ENCODE measurements at regions not wholly inside any gene's neighbourhood (a gene's known extent, or its start where the extent isn't known, plus 50 kb on each side); places are given as distances from the start of the nearest gene placed in this dataset.

DNA sequence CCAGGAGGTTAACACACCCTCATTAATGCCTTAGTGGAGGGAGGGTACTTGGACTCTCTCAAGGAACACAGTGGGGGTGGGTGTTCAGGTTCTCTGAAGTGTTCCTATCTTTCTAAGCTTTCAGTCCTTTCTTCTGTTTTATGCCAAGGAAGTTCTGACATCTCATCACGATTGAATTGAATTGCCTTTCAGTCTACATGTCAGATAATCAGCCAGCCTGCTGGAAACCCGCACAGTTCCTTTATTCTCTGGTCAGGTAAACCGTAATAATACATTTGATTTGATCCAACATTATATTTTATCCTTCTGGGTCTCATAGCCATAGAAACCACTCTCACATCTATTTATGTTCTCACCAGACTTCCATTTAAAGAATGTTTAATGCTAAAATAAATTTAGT is 339.0 kb downstream of the RWDD3 start:
- H3K4me3 Mint-ChIP-seq = no peak overlapping the region
- no peaks in the 10 kb centered on the region for H3K4me1 Mint-ChIP-seq
- no peaks in the 10 kb centered on the region for H3K27me3 ChIP-seq (ENCODE audit: insufficient read depth, low read length, poor library complexity, severe bottlenecking)
- peaks cover 0 to 1% of the 10 kb centered on the region in 2 donors for H3K27me3 Mint-ChIP-seq
- no peak overlapping the region for H3K27ac ChIP-seq (ENCODE audit: low read depth, low read length)
- H3K36me3 ChIP-seq (ENCODE audit: insufficient read depth, low read length) = no peaks in the 10 kb centered on the region
- no peaks in the 10 kb centered on the region for H3K36me3 Mint-ChIP-seq
- no peak overlapping the region for H3K27ac Mint-ChIP-seq
- DNase-seq = no peak
- H3K9me3 Mint-ChIP-seq = peaks cover 0 to 22% (median 7%) of the 10 kb centered on the region in 5 donors
- no peaks in the 10 kb centered on the region for H3K4me1 ChIP-seq (ENCODE audit: insufficient read depth, low read length)
- POLR2A ChIA-PET = no interaction called here
- H3K9me3 ChIP-seq (ENCODE audit: low read length) = no peaks in the 10 kb centered on the region
- no peak overlapping the region for H3K4me3 ChIP-seq (ENCODE audit: low read length)
- CTCF ChIA-PET = no interaction called here

DNA sequence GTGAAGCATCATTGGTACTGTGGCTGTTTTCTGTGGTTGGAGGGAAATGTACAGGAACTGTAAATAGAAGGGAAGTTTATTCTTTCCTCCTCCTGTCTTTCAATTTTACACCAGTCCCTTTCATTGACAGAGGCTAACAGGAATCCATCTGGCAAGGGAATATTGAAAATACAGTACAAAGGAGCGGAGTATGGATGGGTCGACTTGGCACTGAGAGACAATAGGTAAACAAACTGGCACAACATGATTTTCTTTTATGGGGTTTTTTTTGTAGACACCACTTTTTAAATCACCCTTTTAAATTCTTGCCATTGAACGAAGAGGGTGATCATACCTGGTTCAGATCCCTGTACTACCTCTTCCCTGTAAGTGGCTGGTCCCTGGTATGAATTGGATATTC is 341.3 kb downstream of the RWDD3 start:
- CTCF ChIA-PET = no interaction called here
- Histone ChIP-seq H3K4me3 (ENCODE audit: low read length) (no peak overlapping the region), H3K9me3 (ENCODE audit: low read length) (no peaks in the 10 kb centered on the region), H3K36me3 (ENCODE audit: insufficient read depth, low read length) (no peaks in the 10 kb centered on the region), H3K4me1 (ENCODE audit: insufficient read depth, low read length) (no peaks in the 10 kb centered on the region), H3K27me3 (ENCODE audit: insufficient read depth, low read length, poor library complexity, severe bottlenecking) (no peaks in the 10 kb centered on the region), H3K27ac (ENCODE audit: low read depth, low read length) (no peak overlapping the region)
- Mint-ChIP-seq H3K4me3 (no peak overlapping the region), H3K9me3 (peaks cover 0 to 22% (median 7%) of the 10 kb centered on the region in 5 donors), H3K27ac (no peak overlapping the region), H3K36me3 (no peaks in the 10 kb centered on the region), H3K4me1 (no peaks in the 10 kb centered on the region), H3K27me3 (peaks cover 0 to 1% of the 10 kb centered on the region in 2 donors)
- POLR2A ChIA-PET = no interaction called here
- no peak for DNase-seq

DNA sequence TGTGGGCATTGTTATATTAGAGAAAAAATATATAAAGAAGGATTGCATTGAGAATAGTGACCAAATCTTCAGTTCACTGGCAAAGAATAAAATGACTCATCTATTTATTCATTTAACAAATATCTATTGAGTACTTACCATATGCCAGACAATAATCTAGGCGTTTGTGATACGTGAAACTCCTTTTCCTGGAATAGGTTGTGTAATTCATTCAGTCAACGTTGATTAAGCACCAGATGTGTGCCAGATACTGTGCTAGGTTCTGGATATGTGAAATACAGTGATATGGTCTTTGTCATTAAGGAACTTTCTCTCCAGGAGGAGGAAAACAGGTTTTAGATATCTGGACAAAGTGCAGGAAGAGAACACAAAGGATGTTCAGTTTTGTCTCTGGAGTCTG is 344.5 kb downstream of the RWDD3 start:
- ChIA-PET POLR2A (no interaction called here), CTCF (no interaction called here)
- Histone ChIP-seq H3K4me1 (ENCODE audit: insufficient read depth, low read length) (no peaks in the 10 kb centered on the region), H3K36me3 (ENCODE audit: insufficient read depth, low read length) (no peaks in the 10 kb centered on the region), H3K9me3 (ENCODE audit: low read length) (no peaks in the 10 kb centered on the region), H3K27me3 (ENCODE audit: insufficient read depth, low read length, poor library complexity, severe bottlenecking) (no peaks in the 10 kb centered on the region), H3K4me3 (ENCODE audit: low read length) (no peak overlapping the region), H3K27ac (ENCODE audit: low read depth, low read length) (no peak overlapping the region)
- no peak overlapping the region for H3K4me3 Mint-ChIP-seq
- peaks cover 0 to 18% (median 3%) of the 10 kb centered on the region in 5 donors for H3K9me3 Mint-ChIP-seq
- DNase-seq = no peak
- H3K27ac Mint-ChIP-seq = no peak overlapping the region
- no peaks in the 10 kb centered on the region for H3K27me3 Mint-ChIP-seq
- H3K4me1 Mint-ChIP-seq = no peaks in the 10 kb centered on the region
- H3K36me3 Mint-ChIP-seq = no peaks in the 10 kb centered on the region

DNA sequence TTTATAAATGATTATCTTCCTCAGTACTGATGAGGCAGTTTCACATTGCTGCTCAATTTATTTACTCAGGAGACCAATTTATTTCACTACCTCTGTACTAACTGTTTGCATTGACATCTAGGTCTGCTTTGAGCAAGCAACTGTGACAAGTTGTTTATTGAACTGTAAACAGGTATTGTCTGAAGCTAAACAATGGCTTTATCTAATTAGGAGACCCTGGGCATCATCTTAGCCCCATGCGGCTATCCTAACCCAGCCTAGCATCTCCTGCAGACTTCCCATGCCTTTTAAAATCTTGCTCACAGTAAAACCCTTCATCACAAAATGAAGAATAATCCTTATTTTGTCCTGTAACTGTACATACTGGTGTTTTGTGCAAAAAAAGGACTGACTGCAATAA is 348.2 kb downstream of the RWDD3 start:
- H3K4me1 ChIP-seq (ENCODE audit: insufficient read depth, low read length) = no peaks in the 10 kb centered on the region
- H3K27me3 ChIP-seq (ENCODE audit: insufficient read depth, low read length, poor library complexity, severe bottlenecking) = no peaks in the 10 kb centered on the region
- H3K9me3 Mint-ChIP-seq = peaks cover 0 to 8% (median 0%) of the 10 kb centered on the region in 5 donors
- H3K36me3 ChIP-seq (ENCODE audit: insufficient read depth, low read length) = no peaks in the 10 kb centered on the region
- POLR2A ChIA-PET = no interaction called here
- H3K4me3 ChIP-seq (ENCODE audit: low read length) = no peak overlapping the region
- CTCF ChIA-PET = no interaction called here
- H3K27me3 Mint-ChIP-seq = no peaks in the 10 kb centered on the region
- no peak overlapping the region for H3K27ac ChIP-seq (ENCODE audit: low read depth, low read length)
- no peak for DNase-seq
- H3K4me3 Mint-ChIP-seq = no peak overlapping the region
- no peaks in the 10 kb centered on the region for H3K36me3 Mint-ChIP-seq
- no peaks in the 10 kb centered on the region for H3K4me1 Mint-ChIP-seq
- H3K27ac Mint-ChIP-seq = no peak overlapping the region
- H3K9me3 ChIP-seq (ENCODE audit: low read length) = no peaks in the 10 kb centered on the region

DNA sequence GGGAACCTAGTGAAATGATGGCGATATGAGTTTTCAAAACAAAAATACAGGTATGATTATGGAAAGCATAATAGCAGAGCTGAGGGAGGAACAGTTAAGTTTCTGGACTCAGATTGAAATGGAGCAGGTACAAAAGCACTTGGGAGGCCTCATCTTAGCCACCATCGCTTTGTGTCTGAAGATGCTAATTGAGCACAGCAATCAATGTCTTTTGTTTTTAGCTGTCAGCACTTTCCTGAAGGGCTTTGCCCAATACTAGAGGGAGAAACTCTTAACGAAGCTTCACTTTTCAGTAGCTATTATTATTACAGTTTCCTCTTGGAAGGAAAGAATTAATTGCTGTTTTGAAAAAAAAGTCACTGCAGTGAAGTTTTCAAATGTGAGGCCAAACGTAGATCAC is 348.7 kb downstream of the RWDD3 start:
- H3K27me3 Mint-ChIP-seq = no peaks in the 10 kb centered on the region
- POLR2A ChIA-PET = no interaction called here
- no peaks in the 10 kb centered on the region for H3K9me3 ChIP-seq (ENCODE audit: low read length)
- no peak overlapping the region for H3K4me3 Mint-ChIP-seq
- no peak overlapping the region for H3K27ac ChIP-seq (ENCODE audit: low read depth, low read length)
- no peaks in the 10 kb centered on the region for H3K27me3 ChIP-seq (ENCODE audit: insufficient read depth, low read length, poor library complexity, severe bottlenecking)
- H3K9me3 Mint-ChIP-seq = peaks cover 0 to 8% (median 0%) of the 10 kb centered on the region in 5 donors
- CTCF ChIA-PET = no interaction called here
- no peak overlapping the region for H3K27ac Mint-ChIP-seq
- H3K4me1 ChIP-seq (ENCODE audit: insufficient read depth, low read length) = no peaks in the 10 kb centered on the region
- no peaks in the 10 kb centered on the region for H3K36me3 ChIP-seq (ENCODE audit: insufficient read depth, low read length)
- no peaks in the 10 kb centered on the region for H3K36me3 Mint-ChIP-seq
- H3K4me3 ChIP-seq (ENCODE audit: low read length) = no peak overlapping the region
- no peak for DNase-seq
- H3K4me1 Mint-ChIP-seq = no peaks in the 10 kb centered on the region

DNA sequence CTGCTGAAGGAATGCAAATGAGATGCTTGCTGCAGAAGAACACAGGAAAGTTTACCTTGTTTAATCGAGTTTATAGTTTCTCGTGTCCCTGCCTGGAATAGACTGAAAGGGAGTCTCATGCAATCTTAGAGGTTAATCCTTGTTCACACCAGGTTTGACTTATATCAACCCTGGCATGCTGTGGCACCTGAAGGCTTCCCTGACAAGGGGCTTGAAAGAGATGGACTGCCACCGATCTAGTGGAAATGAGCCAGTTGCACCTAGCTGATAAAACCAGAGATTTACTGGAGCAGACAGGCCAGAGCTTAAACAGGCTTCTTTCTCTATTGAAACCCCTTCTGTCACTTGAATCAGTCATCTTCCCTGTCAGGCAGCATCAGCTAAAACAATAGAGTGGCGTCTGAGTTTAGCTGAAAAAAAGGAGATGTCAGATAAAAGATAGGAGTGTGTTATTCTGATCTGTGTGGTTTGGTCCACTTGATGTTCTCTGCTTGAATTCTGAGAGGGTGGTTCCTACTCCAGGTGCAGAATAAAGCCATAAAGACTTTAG is 349.7 kb downstream of the RWDD3 start:
- Mint-ChIP-seq H3K36me3 (no peaks in the 10 kb centered on the region), H3K27ac (no peak overlapping the region), H3K4me1 (no peaks in the 10 kb centered on the region), H3K9me3 (peaks cover 0 to 8% (median 1%) of the 10 kb centered on the region in 5 donors), H3K27me3 (no peaks in the 10 kb centered on the region), H3K4me3 (no peak overlapping the region)
- no peaks in the 10 kb centered on the region for H3K9me3 ChIP-seq (ENCODE audit: low read length)
- ChIA-PET POLR2A (no interaction called here), CTCF (no interaction called here)
- no peak overlapping the region for H3K27ac ChIP-seq (ENCODE audit: low read depth, low read length)
- H3K4me1 ChIP-seq (ENCODE audit: insufficient read depth, low read length) = no peaks in the 10 kb centered on the region
- no peaks in the 10 kb centered on the region for H3K36me3 ChIP-seq (ENCODE audit: insufficient read depth, low read length)
- H3K27me3 ChIP-seq (ENCODE audit: insufficient read depth, low read length, poor library complexity, severe bottlenecking) = no peaks in the 10 kb centered on the region
- H3K4me3 ChIP-seq (ENCODE audit: low read length) = no peak overlapping the region
- no peak for DNase-seq

DNA sequence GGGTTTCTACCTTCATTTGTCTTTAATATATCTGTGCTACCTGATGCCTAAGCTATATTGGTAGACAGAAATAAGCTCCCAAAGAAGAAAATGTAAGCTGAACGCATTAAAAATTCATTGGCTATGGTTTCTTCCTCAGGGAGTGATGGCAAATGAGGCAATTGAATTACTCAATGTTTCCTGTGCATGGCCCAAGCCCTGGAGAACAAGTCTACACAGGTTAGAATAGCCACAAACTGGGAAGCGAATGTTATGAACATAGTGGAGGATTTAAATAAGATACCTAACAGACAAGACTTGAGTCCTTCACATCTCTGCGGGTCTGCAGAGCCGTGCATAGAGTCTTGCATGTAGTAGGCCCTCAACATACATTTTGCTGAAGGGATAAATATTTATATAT is 350.3 kb downstream of the RWDD3 start:
- Mint-ChIP-seq H3K36me3 (no peaks in the 10 kb centered on the region), H3K4me3 (no peak overlapping the region), H3K27ac (no peak overlapping the region), H3K4me1 (no peaks in the 10 kb centered on the region), H3K9me3 (peaks cover 0 to 6% (median 2%) of the 10 kb centered on the region in 5 donors), H3K27me3 (no peaks in the 10 kb centered on the region)
- no peak for DNase-seq
- H3K4me3 ChIP-seq (ENCODE audit: low read length) = no peak overlapping the region
- no peaks in the 10 kb centered on the region for H3K36me3 ChIP-seq (ENCODE audit: insufficient read depth, low read length)
- CTCF ChIA-PET = no interaction called here
- no peaks in the 10 kb centered on the region for H3K9me3 ChIP-seq (ENCODE audit: low read length)
- no peak overlapping the region for H3K27ac ChIP-seq (ENCODE audit: low read depth, low read length)
- no peaks in the 10 kb centered on the region for H3K27me3 ChIP-seq (ENCODE audit: insufficient read depth, low read length, poor library complexity, severe bottlenecking)
- POLR2A ChIA-PET = no interaction called here
- H3K4me1 ChIP-seq (ENCODE audit: insufficient read depth, low read length) = no peaks in the 10 kb centered on the region

DNA sequence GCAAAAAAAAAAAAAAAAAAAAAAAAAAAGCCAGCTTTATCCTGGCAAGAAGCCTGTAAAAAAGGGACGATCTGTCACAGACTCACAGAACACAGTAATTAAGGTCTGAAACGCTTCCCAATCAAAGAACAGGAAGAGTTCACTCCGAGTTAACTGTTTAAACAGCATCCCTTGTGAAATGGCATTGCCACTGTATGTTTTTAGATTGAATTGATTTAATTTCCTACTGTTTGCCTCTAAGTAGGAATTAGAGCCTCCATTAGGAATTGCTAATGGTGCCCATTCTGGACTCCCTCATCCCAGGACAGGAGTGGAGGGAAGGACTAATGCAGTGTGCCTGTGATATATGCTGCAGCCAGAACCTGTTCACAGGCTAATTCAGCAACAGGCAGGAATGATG is 370.8 kb downstream of the RWDD3 start:
- no peaks in the 10 kb centered on the region for H3K9me3 ChIP-seq (ENCODE audit: low read length)
- Mint-ChIP-seq H3K36me3 (peaks cover 0 to 2% (median 0%) of the 10 kb centered on the region in 3 donors), H3K27me3 (no peaks in the 10 kb centered on the region), H3K4me1 (no peaks in the 10 kb centered on the region), H3K4me3 (no peak overlapping the region), H3K9me3 (peaks cover 0 to 33% (median 2%) of the 10 kb centered on the region in 5 donors), H3K27ac (no peak overlapping the region)
- ChIA-PET POLR2A (no interaction called here), CTCF (no interaction called here)
- no peak overlapping the region for H3K4me3 ChIP-seq (ENCODE audit: low read length)
- no peaks in the 10 kb centered on the region for H3K27me3 ChIP-seq (ENCODE audit: insufficient read depth, low read length, poor library complexity, severe bottlenecking)
- H3K27ac ChIP-seq (ENCODE audit: low read depth, low read length) = no peak overlapping the region
- no peak for DNase-seq
- H3K36me3 ChIP-seq (ENCODE audit: insufficient read depth, low read length) = no peaks in the 10 kb centered on the region
- no peaks in the 10 kb centered on the region for H3K4me1 ChIP-seq (ENCODE audit: insufficient read depth, low read length)

DNA sequence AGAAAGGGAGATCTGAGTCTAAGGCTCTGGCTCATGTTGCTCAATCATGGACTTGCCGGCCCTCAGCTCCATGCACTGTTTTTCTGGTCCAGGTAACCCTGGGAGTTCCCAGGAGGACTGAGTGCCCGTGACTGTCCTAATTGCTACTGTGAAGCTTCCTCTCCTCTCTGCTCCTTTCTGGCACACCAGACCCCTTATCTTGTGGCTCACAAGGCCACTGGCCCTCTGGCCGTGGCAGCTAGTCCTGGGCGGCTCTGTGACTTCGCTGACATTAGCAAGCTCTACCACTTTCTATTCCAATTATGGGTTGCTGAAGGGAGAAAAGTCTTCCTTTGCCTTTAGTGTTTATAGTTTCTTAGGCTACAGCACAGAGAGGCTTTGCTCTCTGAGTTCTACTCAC is 380.2 kb downstream of the RWDD3 start:
- H3K4me1 Mint-ChIP-seq = no peaks in the 10 kb centered on the region
- Histone ChIP-seq H3K4me3 (ENCODE audit: low read length) (no peak overlapping the region), H3K27ac (ENCODE audit: low read depth, low read length) (no peak overlapping the region), H3K36me3 (ENCODE audit: insufficient read depth, low read length) (no peaks in the 10 kb centered on the region), H3K9me3 (ENCODE audit: low read length) (no peaks in the 10 kb centered on the region), H3K27me3 (ENCODE audit: insufficient read depth, low read length, poor library complexity, severe bottlenecking) (no peaks in the 10 kb centered on the region), H3K4me1 (ENCODE audit: insufficient read depth, low read length) (no peaks in the 10 kb centered on the region)
- H3K27me3 Mint-ChIP-seq = peaks cover 0 to 1% of the 10 kb centered on the region in 2 donors
- no peak overlapping the region for H3K27ac Mint-ChIP-seq
- POLR2A ChIA-PET = no interaction called here
- H3K9me3 Mint-ChIP-seq = peaks cover 0 to 12% (median 5%) of the 10 kb centered on the region in 5 donors
- no peaks in the 10 kb centered on the region for H3K36me3 Mint-ChIP-seq
- no peak overlapping the region for H3K4me3 Mint-ChIP-seq
- DNase-seq = no peak
- CTCF ChIA-PET = no interaction called here

Data from CD8-positive, alpha-beta memory T cell (primary cell).